Glomerular visceral epithelial cell (primary cell): ENCODE measurements at regions not wholly inside any gene's neighbourhood (a gene's known extent, or its start where the extent isn't known, plus 50 kb on each side); places are given as distances from the start of the nearest gene placed in this dataset.
A peak's percentile ranks its signal among the peaks of the same experiment; 100 is the strongest.
"Not testable (repeated sequence)": the region's sequence is repeated elsewhere in the genome, so short reads cannot be mapped to it uniquely, and the experiment has no call there.

Source experiments
- DNase-seq: peaks from one replicate; pipeline ENCODE4 v3.0.0-alpha.2; 2016; ENCODE audit errors: extremely low spot score

GRCh38 chr9:1918108-1918507, 97.0 kb upstream of the SMARCA2 start:
- no peak for DNase-seq

- DNase-seq: no peak
Observed at GRCh38 chr9:1918622-1919021, 96.5 kb upstream of the SMARCA2 start.

GRCh38 chr9:1919229-1919628, 95.9 kb upstream of the SMARCA2 start:
- no peak for DNase-seq

GRCh38 chr9:1920386-1920785, 94.8 kb upstream of the SMARCA2 start:
- no peak for DNase-seq

GRCh38 chr9:1922026-1922425, 93.1 kb upstream of the SMARCA2 start:
- no peak for DNase-seq

- no peak for DNase-seq
Observed at GRCh38 chr9:1927546-1927945, 87.6 kb upstream of the SMARCA2 start.

- DNase-seq: no peak
Observed at GRCh38 chr9:1929134-1929533, 86.0 kb upstream of the SMARCA2 start.

GRCh38 chr9:1929722-1930244, 85.4 kb upstream of the SMARCA2 start:
- no peak for DNase-seq

- DNase-seq: not testable (repeated sequence)
Observed at GRCh38 chr9:1930245-1930736, 84.9 kb upstream of the SMARCA2 start.

- no peak for DNase-seq
Observed at GRCh38 chr9:1938135-1938534, 77.0 kb upstream of the SMARCA2 start.

- no peak for DNase-seq
Observed at GRCh38 chr9:1938675-1939170, 76.4 kb upstream of the SMARCA2 start.

- DNase-seq: no peak
Observed at GRCh38 chr9:1939466-1939865, 75.7 kb upstream of the SMARCA2 start.

- DNase-seq: peak; percentile 7
Observed at GRCh38 chr9:1939926-1940368, 75.2 kb upstream of the SMARCA2 start.

- no peak for DNase-seq
Observed at GRCh38 chr9:1941989-1942388, 73.2 kb upstream of the SMARCA2 start.

GRCh38 chr9:1946526-1947283, 68.4 kb upstream of the SMARCA2 start:
- DNase-seq: no peak

- DNase-seq: no peak
Observed at GRCh38 chr9:1947438-1947837, 67.7 kb upstream of the SMARCA2 start.

GRCh38 chr9:1948541-1948940, 66.6 kb upstream of the SMARCA2 start:
- DNase-seq: no peak

GRCh38 chr9:1951446-1951845, 63.7 kb upstream of the SMARCA2 start:
- DNase-seq: no peak

GRCh38 chr9:1952001-1952400, 63.1 kb upstream of the SMARCA2 start:
- no peak for DNase-seq

- no peak for DNase-seq
Observed at GRCh38 chr9:1954238-1954637, 60.9 kb upstream of the SMARCA2 start.

- DNase-seq: no peak
Observed at GRCh38 chr9:1956958-1957357, 58.2 kb upstream of the SMARCA2 start.

- no peak for DNase-seq
Observed at GRCh38 chr9:1957856-1958255, 57.3 kb upstream of the SMARCA2 start.

- no peak for DNase-seq
Observed at GRCh38 chr9:1959371-1959770, 55.8 kb upstream of the SMARCA2 start.
